Ovary (tissue), 7 donors: ENCODE measurements at regions not wholly inside any gene's neighbourhood (a gene's known extent, or its start where the extent isn't known, plus 50 kb on each side); places are given as distances from the start of the nearest gene placed in this dataset.

Experiments
- DNase-seq, 5 donors: peaks; one replicate each; pipeline ENCODE4 v3.0.0-alpha.2; 2019 to 2020
- H3K27ac ChIP-seq, 2 donors: fragments of 200-600 bp; one replicate each; pipeline versions ENCODE4 v1.5.1 to v1.8.0; 2019 to 2022
- H3K27me3 ChIP-seq: fragments of 200-600 bp; one replicate; pipeline ENCODE4 v1.8.0; 2022
- H3K36me3 ChIP-seq: fragments of 200-600 bp; sonication (generic); one replicate; pipeline ENCODE4 v1.5.1; 2019
- H3K4me1 ChIP-seq: one replicate; pipeline ENCODE4 v1.8.1; 2013; ENCODE audit warnings: mild to moderate bottlenecking, moderate library complexity; ENCODE audit not compliant: insufficient read depth
- H3K4me3 ChIP-seq: fragments of 200-600 bp; sonication (generic); one replicate; pipeline ENCODE4 v1.5.1; 2017
- H3K9me3 ChIP-seq, 2 donors: fragments of 200-600 bp in 1 of 2; sonication (generic) in 1 of 2; one replicate each; pipeline versions ENCODE4 v1.5.1 to v1.8.1; 2013 to 2019; ENCODE audit warnings: mild to moderate bottlenecking in 1 of 2, moderate library complexity in 1 of 2
- EP300 ChIP-seq: sonication (generic); formaldehyde crosslinking; IDR thresholded peaks from one replicate; pipeline ENCODE4 v1.6.1; 2017; ENCODE audit warnings: antibody characterized with exemption
- POLR2A ChIP-seq: fragments of 450-650 bp; IDR thresholded peaks from one replicate; pipeline ENCODE4 v1.6.1; 2017; ENCODE audit warnings: antibody characterized with exemption, mild to moderate bottlenecking, moderate library complexity
- WGBS, 3 donors: extraction: QIAGEN DNeasy Blood & Tissue Kit in 1 of 3; methylation state at CpG; one replicate each; pipeline versions ENCODE4 v1.1.5 to v1.1.7; 2013 to 2017; 5-methylcytosine and 5-hydroxymethylcytosine counted together
- intact Hi-C, 4 donors: fragments of 100-400 bp; cut with DNase I; formaldehyde crosslinking; loops; one replicate each; pipeline versions ENCODE4 v1.11.0 to v1.15.1; 2022 to 2023
- TF ChIP-seq, protein P1 (sequence below), 3 donors: fragments of 450-650 bp in 2 of 3; fragments of 200-600 bp in 1 of 3; IDR thresholded peaks; one replicate each; pipeline versions ENCODE4 v1.5.1 to v1.8.0; 2016 to 2022; ENCODE audit warnings: antibody characterized with exemption in 3 of 3, mild to moderate bottlenecking in 1 of 3
- donor health status: DM: no; HTN: no; CAD: no; lungs with moderate emphysema.
- donor health status: DM: no; HTN: no; CAD: no.
- donor health status: Bipolar disorder and iron deficiency.
- donor health status: DM: no; HTN: no; CAD: no.
- donor health status: DM: yes; HTN: yes; CAD: no.

DNA sequence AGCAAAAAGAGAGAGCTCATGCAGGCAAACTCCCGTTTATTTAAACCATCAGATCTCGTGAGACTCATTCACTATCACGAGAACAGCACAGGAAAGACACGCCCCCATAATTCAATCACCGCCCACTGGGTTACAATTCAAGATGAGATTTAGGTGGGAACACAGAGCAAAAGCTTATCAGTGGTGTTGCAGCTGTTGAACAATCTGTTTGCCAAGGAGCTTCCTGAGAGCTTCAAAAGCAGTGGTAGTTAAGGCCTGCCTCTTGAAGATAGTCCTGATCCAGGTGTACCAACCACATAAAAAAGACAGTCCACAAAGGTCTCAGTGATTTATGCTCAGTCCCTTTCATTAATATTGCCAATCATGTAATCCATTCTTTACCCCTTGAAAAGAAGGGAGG lies 269.4 kb upstream of the IRAK1BP1 start:
- WGBS, 3 donors, result 41 to 60% (median 46%) methylated on average over 5 of the region's 5 CpGs
- TF ChIP-seq EP300 (no peak), POLR2A (no peak)
- TF ChIP-seq, protein P1, sequence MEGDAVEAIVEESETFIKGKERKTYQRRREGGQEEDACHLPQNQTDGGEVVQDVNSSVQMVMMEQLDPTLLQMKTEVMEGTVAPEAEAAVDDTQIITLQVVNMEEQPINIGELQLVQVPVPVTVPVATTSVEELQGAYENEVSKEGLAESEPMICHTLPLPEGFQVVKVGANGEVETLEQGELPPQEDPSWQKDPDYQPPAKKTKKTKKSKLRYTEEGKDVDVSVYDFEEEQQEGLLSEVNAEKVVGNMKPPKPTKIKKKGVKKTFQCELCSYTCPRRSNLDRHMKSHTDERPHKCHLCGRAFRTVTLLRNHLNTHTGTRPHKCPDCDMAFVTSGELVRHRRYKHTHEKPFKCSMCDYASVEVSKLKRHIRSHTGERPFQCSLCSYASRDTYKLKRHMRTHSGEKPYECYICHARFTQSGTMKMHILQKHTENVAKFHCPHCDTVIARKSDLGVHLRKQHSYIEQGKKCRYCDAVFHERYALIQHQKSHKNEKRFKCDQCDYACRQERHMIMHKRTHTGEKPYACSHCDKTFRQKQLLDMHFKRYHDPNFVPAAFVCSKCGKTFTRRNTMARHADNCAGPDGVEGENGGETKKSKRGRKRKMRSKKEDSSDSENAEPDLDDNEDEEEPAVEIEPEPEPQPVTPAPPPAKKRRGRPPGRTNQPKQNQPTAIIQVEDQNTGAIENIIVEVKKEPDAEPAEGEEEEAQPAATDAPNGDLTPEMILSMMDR (IDR thresholded peaks at IDR 0.05), result no peak
- intact Hi-C loops, result no loop called here

DNA sequence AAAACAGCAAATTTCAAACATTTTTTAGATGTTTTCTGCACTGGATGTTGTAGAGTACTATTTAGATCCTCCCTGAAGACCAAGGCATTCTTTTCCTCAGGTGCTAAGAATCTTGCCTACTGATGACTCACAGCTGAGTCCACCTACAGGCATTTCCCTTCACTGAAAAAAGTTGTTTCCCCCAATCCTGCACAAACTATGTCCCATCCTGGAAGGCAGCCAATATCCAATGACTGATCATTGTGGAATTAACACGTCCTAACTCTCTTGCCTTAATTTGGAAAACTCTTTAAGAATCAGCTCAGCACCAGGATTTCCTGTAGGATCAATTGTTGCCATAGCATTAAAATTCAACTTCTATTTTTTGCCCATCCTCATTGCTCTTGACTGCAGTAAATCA lies 268.4 kb upstream of the IRAK1BP1 start:
- Histone ChIP-seq H3K9me3 (no peaks in the 10 kb centered on the region), H3K4me1 (peaks cover 4% of the 10 kb centered on the region), H3K27ac (no peak overlapping the region), H3K36me3 (no peaks in the 10 kb centered on the region), H3K27me3 (no peaks in the 10 kb centered on the region), H3K4me3 (no peak overlapping the region)
- intact Hi-C loops, result no loop called here
- DNase-seq, result no peak
- WGBS, 3 donors, result 0 to 8% (median 2%) methylated on average over 1 of the region's 1 CpG
- TF ChIP-seq EP300 (no peak), POLR2A (no peak)
- TF ChIP-seq, protein P1 (IDR thresholded peaks at IDR 0.05), result no peak

More for the DNA sequence above, 269.4 kb upstream of the IRAK1BP1 start:
- H3K4me3 ChIP-seq, result no peak overlapping the region
- no peaks in the 10 kb centered on the region for H3K36me3 ChIP-seq
- peaks cover 4% of the 10 kb centered on the region for H3K4me1 ChIP-seq
- DNase-seq, result no peak
- H3K9me3 ChIP-seq, result no peaks in the 10 kb centered on the region
- H3K27ac ChIP-seq, result no peak overlapping the region
- no peaks in the 10 kb centered on the region for H3K27me3 ChIP-seq

DNA sequence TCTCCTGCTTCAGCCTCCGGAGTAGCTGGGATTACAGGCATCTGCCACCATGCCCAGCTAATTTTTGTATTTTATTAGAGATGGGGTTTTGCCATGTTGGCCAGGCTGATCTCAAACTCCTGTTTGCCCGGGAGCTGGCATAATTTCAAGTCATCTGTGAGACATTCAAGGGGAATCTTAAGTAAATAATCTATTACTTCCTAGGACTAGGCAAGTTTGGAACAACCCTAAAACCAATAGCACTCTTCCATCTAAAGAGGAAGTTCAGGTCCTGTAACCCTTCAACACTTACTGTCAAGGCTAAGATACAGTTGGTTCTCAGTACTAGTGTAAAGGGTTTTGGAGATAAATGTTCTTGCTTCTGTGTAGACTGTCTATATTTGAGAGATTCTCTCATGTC lies 267.8 kb upstream of the IRAK1BP1 start:
- no peak for TF ChIP-seq POLR2A
- TF ChIP-seq, protein P1 (IDR thresholded peaks at IDR 0.05), result no peak
- TF ChIP-seq EP300, result no peak
- Histone ChIP-seq H3K4me3 (no peak overlapping the region), H3K4me1 (peaks cover 4% of the 10 kb centered on the region), H3K27ac (no peak overlapping the region), H3K36me3 (no peaks in the 10 kb centered on the region), H3K27me3 (no peaks in the 10 kb centered on the region), H3K9me3 (no peaks in the 10 kb centered on the region)
- intact Hi-C loops, result no loop called here
- WGBS, 3 donors, result 76 to 82% (median 77%) methylated on average over 2 of the region's 2 CpGs
- no peak for DNase-seq

DNA sequence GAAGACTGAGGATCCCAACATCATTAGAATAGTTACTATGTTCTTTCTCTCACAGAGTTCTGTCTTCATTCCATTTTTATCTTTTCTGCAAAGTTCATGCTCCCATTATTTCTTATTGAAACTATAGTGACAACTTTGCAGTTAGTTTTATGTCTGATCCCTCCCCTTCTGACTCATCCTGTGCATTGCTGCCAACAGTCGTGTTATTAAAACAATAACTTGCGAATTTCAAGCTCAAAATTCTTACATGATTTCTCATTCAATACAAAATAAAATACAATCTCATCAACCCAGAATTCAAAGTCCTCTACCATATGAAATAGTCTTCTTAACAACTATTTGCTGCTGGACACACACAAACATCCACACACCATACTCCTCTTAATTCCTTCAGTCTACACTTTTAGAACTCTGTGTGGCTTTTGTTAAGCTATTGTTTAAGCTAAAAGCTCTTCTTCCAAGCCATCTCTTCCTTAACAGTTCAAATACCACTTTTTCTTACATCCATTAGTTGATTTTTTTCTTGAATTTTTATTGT lies 261.4 kb upstream of the IRAK1BP1 start:
- 1 to 4% (median 2%) methylated on average over 2 of the region's 2 CpGs for WGBS, 3 donors
- peak in 1 of 5 donors; percentile 16 for DNase-seq
- Histone ChIP-seq H3K4me3 (no peak overlapping the region), H3K27me3 (no peaks in the 10 kb centered on the region), H3K4me1 (peaks cover 1% of the 10 kb centered on the region), H3K36me3 (no peaks in the 10 kb centered on the region), H3K27ac (no peak overlapping the region), H3K9me3 (no peaks in the 10 kb centered on the region)
- TF ChIP-seq, protein P1 (IDR thresholded peaks at IDR 0.05), result no peak
- TF ChIP-seq POLR2A (no peak), EP300 (no peak)
- intact Hi-C loops, result no loop called here
